Endothelial cell of umbilical vein (primary cell): ENCODE measurements at regions not wholly inside any gene's neighbourhood (a gene's known extent, or its start where the extent isn't known, plus 50 kb on each side); places are given as distances from the start of the nearest gene placed in this dataset.

ENCODE experiments used
- BruUV-seq: library from RNA; stranded (reverse); fragments of 400-500 nt; replicated peaks from 2 replicates; lab custom pipeline; 2021; lab: Mats Ljungman, UMichigan
- CTCF ChIA-PET: fragments of 300-600, 350-600 bp; sonication (Branson Sonifier 250); formaldehyde crosslinking; loops from one replicate; lab custom pipeline; 2021; ENCODE audit warnings: antibody characterized with exemption, inconsistent platforms; lab: Charles Lee
- POLR2A ChIA-PET: fragments of 300-600, 350-600 bp; sonication (Branson Sonifier 250); formaldehyde crosslinking; loops from one replicate; lab custom pipeline; 2021; ENCODE audit warnings: antibody characterized with exemption, inconsistent platforms; lab: Charles Lee
- DNase-seq: peaks from one replicate; pipeline ENCODE4 v3.0.0-alpha.2; 2011; ENCODE audit warnings: low read depth, low spot score
- FAIRE-seq: peaks from 2 replicates; lab custom pipeline; 2011; peaks lifted over from hg19 to GRCh38; lab: Jason Lieb, UNC
- H2AFZ ChIP-seq: 2 replicates; pipeline ENCODE4 v1.6.0; 2012; ENCODE audit warnings: low read depth, low read length, control low read depth, inconsistent platforms
- H3K27ac ChIP-seq: 2 replicates; pipeline ENCODE4 v1.5.1; 2011; ENCODE audit warnings: low read depth, mild to moderate bottlenecking, control low read depth, low read length, moderate library complexity; ENCODE audit not compliant: insufficient read depth
- H3K27me3 ChIP-seq, 2 experiments: 2 replicates each; pipeline versions ENCODE4 v1.6.0 to v1.6.1; 2011; ENCODE audit warnings: low read length in 2 of 2, mixed read lengths in 1 of 2; ENCODE audit not compliant: control insufficient read depth in 2 of 2, insufficient read depth in 2 of 2
- H3K36me3 ChIP-seq, 2 experiments: 2 replicates in 1 of 2; 3 replicates in 1 of 2; pipeline ENCODE4 v1.5.1; 2011; ENCODE audit warnings: low read length in 2 of 2, mild to moderate bottlenecking in 1 of 2, moderate library complexity in 1 of 2; ENCODE audit not compliant: control insufficient read depth in 2 of 2, insufficient read depth in 2 of 2; ENCODE audit errors: extremely low read depth in 1 of 2
- H3K4me1 ChIP-seq: 3 replicates; pipeline ENCODE4 v1.5.1; 2011; ENCODE audit warnings: mild to moderate bottlenecking, low read length; ENCODE audit not compliant: control insufficient read depth, insufficient read depth; ENCODE audit errors: extremely low read depth
- H3K4me2 ChIP-seq: 2 replicates; pipeline ENCODE4 v1.6.1; 2011; ENCODE audit warnings: low read length, control low read depth, mixed read lengths; ENCODE audit not compliant: insufficient read depth
- H3K4me3 ChIP-seq, 3 experiments: fragments of 200-600 bp in 1 of 3; sonication (generic), shearing (Covaris generic) in 1 of 3; replicated peaks in 1 of 3; 2 replicates each; pipeline ENCODE4 v1.5.1; 2011 to 2016; ENCODE audit warnings: control low read depth in 3 of 3, low read length in 3 of 3, mild to moderate bottlenecking in 2 of 3, inconsistent platforms in 1 of 3, low read depth in 1 of 3, moderate library complexity in 1 of 3; ENCODE audit not compliant: insufficient read depth in 1 of 3
- H3K79me2 ChIP-seq: 2 replicates; pipeline ENCODE4 v1.6.0; 2012; ENCODE audit warnings: low read length, inconsistent platforms; ENCODE audit not compliant: control insufficient read depth, insufficient read depth
- H3K9ac ChIP-seq: replicated peaks from 2 replicates; pipeline ENCODE3; 2011; ENCODE audit warnings: low read length, control low read depth; ENCODE audit not compliant: insufficient read depth; ENCODE audit errors: extremely low read depth
- H3K9me1 ChIP-seq: replicated peaks from 3 replicates; pipeline ENCODE4 v1.6.0; 2011; ENCODE audit warnings: mild to moderate bottlenecking, low read length; ENCODE audit not compliant: control insufficient read depth, insufficient read depth; ENCODE audit errors: extremely low read depth
- H3K9me3 ChIP-seq: replicated peaks from 2 replicates; pipeline ENCODE4 v1.5.1; 2012; ENCODE audit warnings: low read length, inconsistent platforms; ENCODE audit not compliant: control insufficient read depth, insufficient read depth
- H4K20me1 ChIP-seq: replicated peaks from 2 replicates; pipeline ENCODE3; 2011; ENCODE audit warnings: mild to moderate bottlenecking, low read length; ENCODE audit not compliant: control insufficient read depth, insufficient read depth; ENCODE audit errors: extremely low read depth
- EZH2 ChIP-seq: IDR thresholded peaks from 2 replicates; pipeline ENCODE4 v1.6.1; 2012; ENCODE audit warnings: borderline replicate concordance, low read depth, mild to moderate bottlenecking, moderate library complexity, low read length, inconsistent platforms; ENCODE audit not compliant: severe bottlenecking
- FOS ChIP-seq: IDR thresholded peaks from 2 replicates; pipeline ENCODE4 v1.6.1; 2011; ENCODE audit warnings: mild to moderate bottlenecking, low read length, moderate library complexity, borderline replicate concordance; ENCODE audit not compliant: insufficient read depth
- GATA2 ChIP-seq: IDR thresholded peaks from 2 replicates; pipeline ENCODE4 v1.7.0; 2011; ENCODE audit warnings: low read depth, mild to moderate bottlenecking, moderate library complexity, mixed read lengths, low read length; ENCODE audit not compliant: insufficient read length, insufficient read depth
- JUN ChIP-seq: IDR thresholded peaks from 2 replicates; pipeline ENCODE4 v1.6.1; 2011; ENCODE audit warnings: borderline replicate concordance, low read depth; ENCODE audit not compliant: insufficient read length, insufficient read depth
- MYC ChIP-seq: IDR thresholded peaks from one replicate; pipeline ENCODE4 v1.6.1; 2011; ENCODE audit warnings: mild to moderate bottlenecking, low read depth, low read length
- POLR2A ChIP-seq: IDR thresholded peaks from 2 replicates; pipeline ENCODE4 v1.6.1; 2012; ENCODE audit warnings: low read depth, mild to moderate bottlenecking, control low read depth, low read length
- POLR2AphosphoS5 ChIP-seq: IDR thresholded peaks from 2 replicates; pipeline ENCODE4 v1.6.1; 2012; ENCODE audit warnings: low read depth, mild to moderate bottlenecking, control low read depth, low read length, moderate library complexity; ENCODE audit not compliant: insufficient read depth
- dilution Hi-C: fragments of 300-500 bp; cut with MboI; formaldehyde crosslinking; loops from one replicate; pipeline ENCODE4 v1.15.0; 2019; ENCODE audit warnings: low sequenced_read_pairs; ENCODE audit not compliant: extremely low pct_ligation_motif_present
- intact Hi-C: fragments of 100-400 bp; cut with micrococcal nuclease; formaldehyde crosslinking; loops from one replicate; pipeline ENCODE4 v1.10.0; 2022
- TF ChIP-seq, protein P1 (sequence below), 2 donors: IDR thresholded peaks; 1 replicate in 1 of 2; 2 replicates in 1 of 2; pipeline ENCODE4 v1.5.1; 2011; ENCODE audit warnings: low read length in 2 of 2, mild to moderate bottlenecking in 2 of 2, moderate library complexity in 2 of 2, control low read depth in 1 of 2, inconsistent platforms in 1 of 2, low read depth in 1 of 2; ENCODE audit not compliant: insufficient read depth in 1 of 2; ENCODE audit errors: extremely low read depth in 1 of 2
- TF ChIP-seq, protein P2 (sequence below): IDR thresholded peaks from 2 replicates; pipeline ENCODE4 v1.6.1; 2011; ENCODE audit not compliant: insufficient read depth, insufficient read length

DNA sequence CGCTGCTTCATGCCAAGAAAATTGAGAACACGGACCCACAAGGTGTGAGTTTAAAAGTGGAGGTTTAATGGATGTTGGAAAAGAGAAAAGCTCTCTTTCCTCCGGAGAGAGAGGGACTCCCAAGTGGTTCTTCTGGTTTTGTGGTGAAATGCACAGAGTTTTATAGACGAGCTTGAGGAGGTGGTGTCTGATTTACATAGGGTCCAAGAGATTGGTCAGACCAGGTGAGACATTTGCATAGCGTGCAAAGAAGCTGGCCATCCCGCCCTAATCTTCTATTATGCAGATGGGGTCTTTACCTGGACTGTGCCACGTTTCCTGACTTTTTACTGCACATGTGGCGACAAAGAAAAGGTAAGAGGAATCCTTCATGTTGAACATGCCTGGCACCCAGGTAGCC, 236.4 kb upstream of the PCDH9 start:
- no TSS peak for BruUV-seq
- DNase-seq (no peak), FAIRE-seq (no peak)
- Histone ChIP-seq H3K27me3 (no peaks in the 10 kb centered on the region), H3K9ac (no peak overlapping the region), H3K4me2 (no peak overlapping the region), H4K20me1 (no peaks in the 10 kb centered on the region), H3K79me2 (no peaks in the 10 kb centered on the region), H3K9me1 (no peaks in the 10 kb centered on the region), H3K4me3 (no peak overlapping the region), H3K36me3 (no peaks in the 10 kb centered on the region), H3K4me1 (no peaks in the 10 kb centered on the region), H3K27ac (no peak overlapping the region), H2AFZ (no peak overlapping the region), H3K9me3 (no peaks in the 10 kb centered on the region)
- TF ChIP-seq MYC (no peak), POLR2AphosphoS5 (no peak), JUN (no peak)
- CTCF ChIA-PET = no interaction called here
- POLR2A ChIA-PET = no interaction called here
- dilution Hi-C loops = no loop called here
- intact Hi-C loops = no loop called here

DNA sequence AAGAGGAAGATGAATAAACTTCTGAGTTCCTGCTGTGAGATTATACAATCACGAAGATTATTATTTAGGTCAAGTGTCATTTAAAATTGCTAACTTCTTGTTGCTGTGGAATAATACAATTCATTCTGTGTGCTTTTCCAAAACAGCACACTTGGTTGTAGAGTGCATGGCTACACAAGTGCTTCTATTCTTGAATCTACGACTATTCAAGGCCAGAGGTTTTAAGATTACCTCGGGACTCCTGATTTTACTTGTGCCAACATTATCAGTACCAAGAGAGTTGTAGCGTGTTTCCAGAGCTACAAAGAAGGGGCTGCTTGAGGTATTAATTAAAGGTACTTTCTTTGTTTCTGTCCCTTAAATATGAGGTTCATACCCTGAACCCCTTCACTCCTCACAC, 234.0 kb upstream of the PCDH9 start:
- Histone ChIP-seq H3K9me3 (no peaks in the 10 kb centered on the region), H3K4me1 (no peaks in the 10 kb centered on the region), H3K79me2 (no peaks in the 10 kb centered on the region), H3K9ac (no peak overlapping the region), H3K27ac (no peak overlapping the region), H2AFZ (peak overlapping the region; percentile 30), H3K9me1 (no peaks in the 10 kb centered on the region), H3K4me3 (no peak overlapping the region), H3K27me3 (no peaks in the 10 kb centered on the region), H4K20me1 (no peaks in the 10 kb centered on the region), H3K4me2 (no peak overlapping the region), H3K36me3 (no peaks in the 10 kb centered on the region)
- POLR2A ChIA-PET = no interaction called here
- no peak for TF ChIP-seq JUN
- no peak for TF ChIP-seq MYC
- no peak for TF ChIP-seq EZH2
- no peak for TF ChIP-seq POLR2AphosphoS5
- TF ChIP-seq, protein P1, sequence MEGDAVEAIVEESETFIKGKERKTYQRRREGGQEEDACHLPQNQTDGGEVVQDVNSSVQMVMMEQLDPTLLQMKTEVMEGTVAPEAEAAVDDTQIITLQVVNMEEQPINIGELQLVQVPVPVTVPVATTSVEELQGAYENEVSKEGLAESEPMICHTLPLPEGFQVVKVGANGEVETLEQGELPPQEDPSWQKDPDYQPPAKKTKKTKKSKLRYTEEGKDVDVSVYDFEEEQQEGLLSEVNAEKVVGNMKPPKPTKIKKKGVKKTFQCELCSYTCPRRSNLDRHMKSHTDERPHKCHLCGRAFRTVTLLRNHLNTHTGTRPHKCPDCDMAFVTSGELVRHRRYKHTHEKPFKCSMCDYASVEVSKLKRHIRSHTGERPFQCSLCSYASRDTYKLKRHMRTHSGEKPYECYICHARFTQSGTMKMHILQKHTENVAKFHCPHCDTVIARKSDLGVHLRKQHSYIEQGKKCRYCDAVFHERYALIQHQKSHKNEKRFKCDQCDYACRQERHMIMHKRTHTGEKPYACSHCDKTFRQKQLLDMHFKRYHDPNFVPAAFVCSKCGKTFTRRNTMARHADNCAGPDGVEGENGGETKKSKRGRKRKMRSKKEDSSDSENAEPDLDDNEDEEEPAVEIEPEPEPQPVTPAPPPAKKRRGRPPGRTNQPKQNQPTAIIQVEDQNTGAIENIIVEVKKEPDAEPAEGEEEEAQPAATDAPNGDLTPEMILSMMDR (IDR thresholded peaks at IDR 0.05; ENCODE audit: extremely low read depth in 1 of 2, insufficient read depth in 1 of 2, low read depth in 1 of 2, low read length in 2 of 2) = no peak
- no peak for TF ChIP-seq POLR2A
- no peak for TF ChIP-seq FOS
- TF ChIP-seq GATA2 = no peak
- TF ChIP-seq, protein P2, sequence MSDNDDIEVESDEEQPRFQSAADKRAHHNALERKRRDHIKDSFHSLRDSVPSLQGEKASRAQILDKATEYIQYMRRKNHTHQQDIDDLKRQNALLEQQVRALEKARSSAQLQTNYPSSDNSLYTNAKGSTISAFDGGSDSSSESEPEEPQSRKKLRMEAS = no peak
- CTCF ChIA-PET = no interaction called here
- FAIRE-seq (no peak), DNase-seq (no peak)
- intact Hi-C loops (no loop called here), dilution Hi-C loops (no loop called here)
- BruUV-seq = no TSS peak
